ENCODE measurements at regions not wholly inside any gene's neighbourhood (a gene's known extent, or its start where the extent isn't known, plus 50 kb on each side); places are given as distances from the start of the nearest gene placed in this dataset.

- POLR2A ChIA-PET, result interaction anchor here (1.0 to 1.1 kb wide), 2 partner anchors 24 to 91 kb away, joined by 3 to 5 read pairs; no protein-coding TSS in a partner anchor
- no peak for TF ChIP-seq CBX3 (IDR thresholded peaks at IDR 0.05; ENCODE audit: borderline replicate concordance, low read depth)
- peak; percentile 25; the same call in 1 of the 2 replicates for TF ChIP-seq NR2F1 (conservative IDR thresholded peaks at IDR 0.05)
- no peak for TF ChIP-seq POLR2AphosphoS5 (IDR thresholded peaks at IDR 0.05; ENCODE audit: low read length)
- no peak overlapping the region for H3K4me2 ChIP-seq (ENCODE audit: control insufficient read depth, insufficient read depth)
- no peak for DNase-seq (ENCODE audit: low read depth, low spot score)
- no peak overlapping the region for H3K27ac ChIP-seq (ENCODE audit: control insufficient read depth, insufficient read depth)
- WGBS (ENCODE audit: insufficient coverage, insufficient replicate concordance, low lambda C conversion rate, missing lambda C conversion rate), result 65% methylated on average over 2 of the region's 2 CpGs
- no peak for ATAC-seq
- H3K4me1 ChIP-seq (ENCODE audit: control insufficient read depth, insufficient read depth, low read length), result no peaks in the 10 kb centered on the region
- no peak overlapping the region for H2AFZ ChIP-seq (ENCODE audit: control insufficient read depth, low read depth, low read length)
- no peak overlapping the region for H3K9ac ChIP-seq (ENCODE audit: control insufficient read depth, insufficient read depth, low read length)
- H4K20me1 ChIP-seq (ENCODE audit: control insufficient read depth, insufficient read depth), result no peaks in the 10 kb centered on the region
- no TSS peak for BruUV-seq (replicated peaks)
- no peak for FAIRE-seq
- H3K27me3 ChIP-seq (replicated peaks in 1 of 2; ENCODE audit: control insufficient read depth in 2 of 2, insufficient read depth in 2 of 2, low read length in 1 of 2), result no peaks in the 10 kb centered on the region
- in situ Hi-C loops (cut with MboI), result no loop called here
- H3K9me3 ChIP-seq (replicated peaks; ENCODE audit: control insufficient read depth, insufficient read depth, low read length), result peaks cover 1% of the 10 kb centered on the region; the same call in 2 of the 3 replicates
- H3K79me2 ChIP-seq (ENCODE audit: control insufficient read depth, insufficient read depth, low read length), result no peaks in the 10 kb centered on the region
- RAD21 ChIA-PET (ENCODE audit: unreplicated experiment), result interaction anchor here (0.7 to 4.2 kb wide), 8 partner anchors 15 to 285 kb away, joined by 3 to 18 read pairs (median 4); no protein-coding TSS in a partner anchor
- no peak overlapping the region for H3K4me3 ChIP-seq
- CTCF ChIA-PET, result interaction anchor here (1.1 to 3.1 kb wide), 4 partner anchors 13 to 63 kb away, joined by 3 to 13 read pairs (median 7); no protein-coding TSS in a partner anchor
- no peaks in the 10 kb centered on the region for H3K36me3 ChIP-seq (ENCODE audit: control insufficient read depth in 2 of 2, insufficient read depth in 2 of 2, low read length in 1 of 2)
- SMC1A ChIA-PET (ENCODE audit: uncharacterized antibody, unreplicated experiment), result interaction anchor here (1.0 to 2.5 kb wide), 10 partner anchors 10 to 93 kb away, joined by 3 to 12 read pairs (median 4); no protein-coding TSS in a partner anchor
- intact Hi-C loops (cut with micrococcal nuclease; ENCODE audit: unreplicated experiment), result no loop called here
Measured at GRCh38 chr2:190744041-190744440, 95.2 kb downstream of the NAB1 start.

GRCh38 chr2:190746971-190747761 lies 98.3 kb downstream of the NAB1 start:
- Histone ChIP-seq H3K9ac (ENCODE audit: control insufficient read depth, insufficient read depth, low read length) (no peak overlapping the region), H3K4me1 (ENCODE audit: control insufficient read depth, insufficient read depth, low read length) (no peaks in the 10 kb centered on the region), H3K36me3 (ENCODE audit: control insufficient read depth in 2 of 2, insufficient read depth in 2 of 2, low read length in 1 of 2) (no peaks in the 10 kb centered on the region), H3K27ac (ENCODE audit: control insufficient read depth, insufficient read depth) (no peak overlapping the region), H4K20me1 (ENCODE audit: control insufficient read depth, insufficient read depth) (no peaks in the 10 kb centered on the region), H3K27me3 (replicated peaks in 1 of 2; ENCODE audit: control insufficient read depth in 2 of 2, insufficient read depth in 2 of 2, low read length in 1 of 2) (no peaks in the 10 kb centered on the region), H3K4me3 (no peak overlapping the region), H3K9me3 (replicated peaks; ENCODE audit: control insufficient read depth, insufficient read depth, low read length) (peaks cover 1% of the 10 kb centered on the region; the same call in 2 of the 3 replicates), H2AFZ (ENCODE audit: control insufficient read depth, low read depth, low read length) (peak overlapping the region; percentile 42), H3K79me2 (ENCODE audit: control insufficient read depth, insufficient read depth, low read length) (no peaks in the 10 kb centered on the region), H3K4me2 (ENCODE audit: control insufficient read depth, insufficient read depth) (no peak overlapping the region)
- DNase-seq (ENCODE audit: low read depth, low spot score) (no peak), ATAC-seq (no peak), FAIRE-seq (no peak)
- POLR2A ChIA-PET, result no interaction called here
- CTCF ChIA-PET, result interaction anchor here (0.9 to 1.2 kb wide), 2 partner anchors 12 to 34 kb away, joined by 3 read pairs; no protein-coding TSS in a partner anchor
- WGBS (ENCODE audit: insufficient coverage, insufficient replicate concordance, low lambda C conversion rate, missing lambda C conversion rate), result 11% methylated on average over 3 of the region's 3 CpGs
- intact Hi-C loops (cut with micrococcal nuclease; ENCODE audit: unreplicated experiment) (no loop called here), in situ Hi-C loops (cut with MboI) (no loop called here)
- RAD21 ChIA-PET (ENCODE audit: unreplicated experiment), result interaction anchor here (1.2 to 1.6 kb wide), 3 partner anchors 22 to 68 kb away, joined by 3 to 5 read pairs (median 4); no protein-coding TSS in a partner anchor
- SMC1A ChIA-PET (ENCODE audit: uncharacterized antibody, unreplicated experiment), result interaction anchor here (0.8 to 3.1 kb wide), 4 partner anchors 11 to 128 kb away, joined by 3 to 11 read pairs (median 4); no protein-coding TSS in a partner anchor
- BruUV-seq (replicated peaks), result no TSS peak
- TF ChIP-seq CREM (IDR thresholded peaks at IDR 0.05; ENCODE audit: low read depth), result no peak
- no peak for TF ChIP-seq NR2F1 (conservative IDR thresholded peaks at IDR 0.05)
- no peak for TF ChIP-seq RFX5 (IDR thresholded peaks at IDR 0.05; ENCODE audit: low read depth, low read length)
- no peak for TF ChIP-seq NRF1 (conservative IDR thresholded peaks at IDR 0.05; ENCODE audit: low read depth, low read length)
- no peak for TF ChIP-seq SKIL (IDR thresholded peaks at IDR 0.05; ENCODE audit: low read depth, poor library complexity, severe bottlenecking)
- TF ChIP-seq ZBTB4 (CRISPR knock-in tag; IDR thresholded peaks at IDR 0.05), result no peak
- TF ChIP-seq KAT2A (conservative IDR thresholded peaks at IDR 0.05; ENCODE audit: control insufficient read depth, low read depth, low read length), result no peak
- no peak for TF ChIP-seq CHD2 (IDR thresholded peaks at IDR 0.05; ENCODE audit: borderline replicate concordance, low read depth, low read length)
